ENCODE measurements at regions not wholly inside any gene's neighbourhood (a gene's known extent, or its start where the extent isn't known, plus 50 kb on each side); places are given as distances from the start of the nearest gene placed in this dataset.

DNA sequence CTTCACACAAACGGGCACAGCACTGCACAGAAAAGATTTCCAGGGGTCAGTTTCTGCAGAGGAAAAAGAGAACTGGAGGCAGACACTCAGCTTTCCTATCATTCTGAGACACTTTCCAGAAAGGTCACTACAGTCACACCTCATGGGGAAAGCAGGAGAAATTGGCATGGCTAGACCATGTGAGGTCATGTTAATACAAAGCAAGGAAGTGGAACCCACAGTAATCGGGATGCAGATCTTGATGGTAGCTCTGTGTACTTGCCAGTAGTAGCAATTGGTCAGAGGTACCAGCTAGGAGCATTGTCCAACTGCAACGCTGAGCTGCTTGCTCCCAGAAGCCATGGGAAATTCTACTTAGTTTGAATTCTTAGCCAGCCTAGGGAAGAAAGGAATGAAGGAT is 255.3 kb upstream of the PCDH10 start:
- TF ChIP-seq, protein P1, sequence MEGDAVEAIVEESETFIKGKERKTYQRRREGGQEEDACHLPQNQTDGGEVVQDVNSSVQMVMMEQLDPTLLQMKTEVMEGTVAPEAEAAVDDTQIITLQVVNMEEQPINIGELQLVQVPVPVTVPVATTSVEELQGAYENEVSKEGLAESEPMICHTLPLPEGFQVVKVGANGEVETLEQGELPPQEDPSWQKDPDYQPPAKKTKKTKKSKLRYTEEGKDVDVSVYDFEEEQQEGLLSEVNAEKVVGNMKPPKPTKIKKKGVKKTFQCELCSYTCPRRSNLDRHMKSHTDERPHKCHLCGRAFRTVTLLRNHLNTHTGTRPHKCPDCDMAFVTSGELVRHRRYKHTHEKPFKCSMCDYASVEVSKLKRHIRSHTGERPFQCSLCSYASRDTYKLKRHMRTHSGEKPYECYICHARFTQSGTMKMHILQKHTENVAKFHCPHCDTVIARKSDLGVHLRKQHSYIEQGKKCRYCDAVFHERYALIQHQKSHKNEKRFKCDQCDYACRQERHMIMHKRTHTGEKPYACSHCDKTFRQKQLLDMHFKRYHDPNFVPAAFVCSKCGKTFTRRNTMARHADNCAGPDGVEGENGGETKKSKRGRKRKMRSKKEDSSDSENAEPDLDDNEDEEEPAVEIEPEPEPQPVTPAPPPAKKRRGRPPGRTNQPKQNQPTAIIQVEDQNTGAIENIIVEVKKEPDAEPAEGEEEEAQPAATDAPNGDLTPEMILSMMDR (conservative IDR thresholded peaks at IDR 0.05; ENCODE audit: low read depth, low read length): no peak
- no peak for TF ChIP-seq EZH2 (IDR thresholded peaks at IDR 0.05; ENCODE audit: borderline replicate concordance, low read depth, low read length, poor library complexity, severe bottlenecking)
